GM12874 (cell line): ENCODE measurements at regions not wholly inside any gene's neighbourhood (a gene's known extent, or its start where the extent isn't known, plus 50 kb on each side); places are given as distances from the start of the nearest gene placed in this dataset.

Experiments used
- CTCF ChIP-seq: IDR thresholded peaks from 2 replicates; pipeline ENCODE4 v1.5.1; 2011; ENCODE audit warnings: low read depth, mild to moderate bottlenecking, control low read depth, low read length, moderate library complexity; ENCODE audit not compliant: insufficient read depth

GRCh38 chr18:29326214-29326613 lies 1149.3 kb upstream of the CDH2 start:
- no peak for TF ChIP-seq CTCF

- TF ChIP-seq CTCF = no peak
Observed at GRCh38 chr18:29321561-29321960, 1144.6 kb upstream of the CDH2 start.

GRCh38 chr18:29313312-29313711 lies 1136.4 kb upstream of the CDH2 start:
- no peak for TF ChIP-seq CTCF

- no peak for TF ChIP-seq CTCF
Observed at GRCh38 chr18:29311580-29311979, 1134.7 kb upstream of the CDH2 start.

GRCh38 chr18:29309366-29309765 lies 1132.4 kb upstream of the CDH2 start:
- no peak for TF ChIP-seq CTCF

GRCh38 chr18:29307982-29308381 lies 1131.1 kb upstream of the CDH2 start:
- TF ChIP-seq CTCF = no peak

- no peak for TF ChIP-seq CTCF
Observed at GRCh38 chr18:29307231-29307630, 1130.3 kb upstream of the CDH2 start.

- TF ChIP-seq CTCF = no peak
Observed at GRCh38 chr18:29305516-29305915, 1128.6 kb upstream of the CDH2 start.
